SJSA1 (cell line): ENCODE measurements at regions not wholly inside any gene's neighbourhood (a gene's known extent, or its start where the extent isn't known, plus 50 kb on each side); places are given as distances from the start of the nearest gene placed in this dataset.
"Not testable (repeated sequence)": the region's sequence is repeated elsewhere in the genome, so short reads cannot be mapped to it uniquely, and the experiment has no call there.

Experiments used
- DNase-seq, 2 experiments: peaks; one replicate each; pipeline ENCODE4 v3.0.0-alpha.2; 2015 to 2020; ENCODE audit warnings: low spot score in 2 of 2, low read depth in 1 of 2
- H3K27ac ChIP-seq: fragments of 250-450 bp; sonication (Bioruptor Pico); 2 replicates; pipeline ENCODE4 v1.5.1; 2020; ENCODE audit warnings: mild to moderate bottlenecking, moderate library complexity
- H3K27me3 ChIP-seq: fragments of 250-450 bp; sonication (Bioruptor Pico); replicated peaks from 2 replicates; pipeline ENCODE4 v1.5.1; 2020; ENCODE audit warnings: mild to moderate bottlenecking, moderate library complexity
- H3K36me3 ChIP-seq: fragments of 250-450 bp; sonication (Bioruptor Pico); 2 replicates; pipeline ENCODE4 v1.5.1; 2020; ENCODE audit warnings: mild to moderate bottlenecking
- H3K4me1 ChIP-seq: fragments of 250-450 bp; sonication (Bioruptor Pico); replicated peaks from 2 replicates; pipeline ENCODE4 v1.6.1; 2021; ENCODE audit warnings: mild to moderate bottlenecking
- H3K4me3 ChIP-seq: fragments of 250-450 bp; sonication (Bioruptor Pico); 2 replicates; pipeline ENCODE4 v1.5.1; 2020; ENCODE audit warnings: mild to moderate bottlenecking
- H3K9me3 ChIP-seq: fragments of 250-450 bp; sonication (Bioruptor Pico); replicated peaks from 2 replicates; pipeline ENCODE4 v1.5.1; 2020; ENCODE audit warnings: mild to moderate bottlenecking

GRCh38 chr17:64718058-64718457 lies 56.0 kb upstream of the SMURF2 start:
- Histone ChIP-seq H3K36me3 (no peaks in the 10 kb centered on the region), H3K27me3 (no peaks in the 10 kb centered on the region), H3K4me3 (no peak overlapping the region), H3K9me3 (no peaks in the 10 kb centered on the region), H3K27ac (no peak overlapping the region), H3K4me1 (peaks cover 12% of the 10 kb centered on the region)
- DNase-seq: no peak

GRCh38 chr17:64716496-64716895 lies 54.4 kb upstream of the SMURF2 start:
- H3K27me3 ChIP-seq, H3K27ac ChIP-seq, H3K36me3 ChIP-seq, H3K9me3 ChIP-seq, DNase-seq, H3K4me3 ChIP-seq: not testable (repeated sequence)
- H3K4me1 ChIP-seq: peaks cover 26% of the 10 kb centered on the region

- H3K4me3 ChIP-seq, H3K27me3 ChIP-seq, H3K9me3 ChIP-seq, H3K36me3 ChIP-seq, DNase-seq, H3K27ac ChIP-seq: not testable (repeated sequence)
- peaks cover 52% of the 10 kb centered on the region for H3K4me1 ChIP-seq
These were observed 51.7 kb upstream of the SMURF2 start for GRCh38 chr17:64713786-64714185.

GRCh38 chr17:64712557-64713351 lies 50.6 kb upstream of the SMURF2 start:
- peaks cover 62% of the 10 kb centered on the region for H3K4me1 ChIP-seq
- not testable (repeated sequence) for H3K4me3 ChIP-seq, H3K27me3 ChIP-seq, H3K9me3 ChIP-seq, H3K36me3 ChIP-seq
- peak; percentile 63 to 79 for DNase-seq
- H3K27ac ChIP-seq: peak overlapping the region; percentile 86
